ENCODE measurements at regions not wholly inside any gene's neighbourhood (a gene's known extent, or its start where the extent isn't known, plus 50 kb on each side); places are given as distances from the start of the nearest gene placed in this dataset.

- TF ChIP-seq CTCF (IDR thresholded peaks at IDR 0.05 in 2 of 3, conservative IDR thresholded peaks at IDR 0.05 in 1 of 3; ENCODE audit: borderline replicate concordance in 1 of 3, insufficient read depth in 1 of 3, low read depth in 2 of 3, low read length in 2 of 3) (no peak), CEBPB (IDR thresholded peaks at IDR 0.05; ENCODE audit: low read depth) (no peak), ZFX (IDR thresholded peaks at IDR 0.05) (no peak), POLR2A (IDR thresholded peaks at IDR 0.05; ENCODE audit: borderline replicate concordance, extremely low read depth, insufficient read depth, insufficient read length) (no peak), ZNF274 (IDR thresholded peaks at IDR 0.05; ENCODE audit: low read depth, low read length) (no peak), EZH2phosphoT487 (IDR thresholded peaks at IDR 0.05; ENCODE audit: borderline replicate concordance) (no peak), POLR2AphosphoS5 (IDR thresholded peaks at IDR 0.05; ENCODE audit: low read depth, low read length) (no peak), ZBTB33 (IDR thresholded peaks at IDR 0.05; ENCODE audit: extremely low read depth, insufficient replicate concordance, low read length) (no peak), FOSL1 (IDR thresholded peaks at IDR 0.05; ENCODE audit: low read depth) (no peak), SP1 (IDR thresholded peaks at IDR 0.05; ENCODE audit: low read depth) (no peak)
Observed at GRCh38 chr1:181341026-181341632, 142.2 kb upstream of the CACNA1E start.
